OCI-LY7 (cell line): ENCODE measurements at regions not wholly inside any gene's neighbourhood (a gene's known extent, or its start where the extent isn't known, plus 50 kb on each side); places are given as distances from the start of the nearest gene placed in this dataset.

Experiments used
- EZH2phosphoT487 ChIP-seq: fragments of 200-600 bp; sonication (generic); IDR thresholded peaks from 2 replicates; pipeline ENCODE4 v1.6.1; 2018; ENCODE audit warnings: low read depth, borderline replicate concordance, mild to moderate bottlenecking, mixed run types, antibody characterized with exemption, low read length, moderate library complexity, mixed read lengths
- TF ChIP-seq, protein P1 (sequence below): fragments of 200-600 bp; sonication (generic); conservative IDR thresholded peaks from 2 replicates; pipeline ENCODE4 v1.5.1; 2014; ENCODE audit warnings: mild to moderate bottlenecking, antibody characterized with exemption, low read length, moderate library complexity, mixed read lengths

DNA sequence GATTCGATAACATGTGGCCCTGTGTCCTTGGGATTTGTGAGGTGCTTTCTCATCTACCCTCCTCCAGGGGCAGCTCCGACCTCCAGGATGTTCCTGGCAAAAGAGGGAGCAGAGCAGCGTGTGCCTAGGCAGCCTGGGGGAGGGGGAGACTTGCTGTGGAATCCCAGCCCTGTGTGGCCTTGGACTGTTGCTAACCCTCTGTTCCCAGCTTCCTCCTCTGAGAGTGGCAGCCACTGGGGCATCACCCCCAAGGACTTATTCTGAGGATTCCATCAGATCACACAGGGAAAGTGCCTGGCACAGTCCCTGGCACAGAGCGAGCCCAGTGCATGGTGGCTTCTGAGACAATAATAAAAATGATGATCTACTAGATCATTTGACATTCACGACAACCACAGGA, 265.1 kb upstream of the MVB12B start:
- TF ChIP-seq, protein P1, sequence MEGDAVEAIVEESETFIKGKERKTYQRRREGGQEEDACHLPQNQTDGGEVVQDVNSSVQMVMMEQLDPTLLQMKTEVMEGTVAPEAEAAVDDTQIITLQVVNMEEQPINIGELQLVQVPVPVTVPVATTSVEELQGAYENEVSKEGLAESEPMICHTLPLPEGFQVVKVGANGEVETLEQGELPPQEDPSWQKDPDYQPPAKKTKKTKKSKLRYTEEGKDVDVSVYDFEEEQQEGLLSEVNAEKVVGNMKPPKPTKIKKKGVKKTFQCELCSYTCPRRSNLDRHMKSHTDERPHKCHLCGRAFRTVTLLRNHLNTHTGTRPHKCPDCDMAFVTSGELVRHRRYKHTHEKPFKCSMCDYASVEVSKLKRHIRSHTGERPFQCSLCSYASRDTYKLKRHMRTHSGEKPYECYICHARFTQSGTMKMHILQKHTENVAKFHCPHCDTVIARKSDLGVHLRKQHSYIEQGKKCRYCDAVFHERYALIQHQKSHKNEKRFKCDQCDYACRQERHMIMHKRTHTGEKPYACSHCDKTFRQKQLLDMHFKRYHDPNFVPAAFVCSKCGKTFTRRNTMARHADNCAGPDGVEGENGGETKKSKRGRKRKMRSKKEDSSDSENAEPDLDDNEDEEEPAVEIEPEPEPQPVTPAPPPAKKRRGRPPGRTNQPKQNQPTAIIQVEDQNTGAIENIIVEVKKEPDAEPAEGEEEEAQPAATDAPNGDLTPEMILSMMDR, result no peak
- TF ChIP-seq EZH2phosphoT487, result no peak
